ENCODE measurements at regions not wholly inside any gene's neighbourhood (a gene's known extent, or its start where the extent isn't known, plus 50 kb on each side); places are given as distances from the start of the nearest gene placed in this dataset.
"Not testable (repeated sequence)": the region's sequence is repeated elsewhere in the genome, so short reads cannot be mapped to it uniquely, and the experiment has no call there.

DNA sequence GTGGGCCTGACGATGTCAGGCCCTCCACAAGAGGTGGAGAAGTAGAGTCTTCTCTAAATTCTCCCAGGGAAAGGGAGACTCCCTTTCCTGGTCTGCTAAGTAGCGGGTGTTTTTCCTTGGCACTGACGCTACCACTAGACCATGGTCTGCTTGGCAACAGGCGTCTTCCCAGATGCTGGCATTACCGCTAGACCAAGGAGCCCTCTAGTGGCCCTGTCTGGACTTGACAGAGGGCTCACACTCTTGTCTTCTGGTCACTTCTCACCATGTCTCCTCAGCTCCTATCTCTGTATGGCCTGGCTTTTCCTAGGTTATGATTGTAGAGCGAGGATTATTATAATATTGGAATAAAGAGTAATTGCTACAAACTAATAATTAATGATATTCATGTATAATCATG, 51.1 kb upstream of the RASSF6 start:
- DNase-seq: not testable (repeated sequence)

DNA sequence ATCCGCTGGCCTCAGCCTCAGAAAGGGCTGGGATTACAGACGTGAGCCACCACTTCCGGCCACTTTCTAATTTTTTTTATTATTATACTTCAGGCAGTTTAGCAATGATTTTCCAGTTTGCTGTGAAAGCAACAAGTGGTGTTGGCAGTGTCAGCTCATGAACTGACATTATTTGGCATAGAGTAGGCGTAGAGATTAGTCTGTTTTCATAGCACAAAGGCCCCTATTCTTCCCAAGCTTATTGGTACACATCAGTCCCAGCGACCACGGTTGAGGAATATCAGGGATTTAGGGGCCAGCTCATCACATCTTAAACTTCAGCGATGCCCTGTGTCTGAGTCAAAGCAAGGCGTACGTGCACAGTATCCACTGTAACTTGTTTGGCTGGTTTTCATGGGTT, 53.0 kb upstream of the RASSF6 start:
- no peak for DNase-seq

GRCh38 chr4:73674451-73674919, 54.2 kb upstream of the RASSF6 start:
- no peak for DNase-seq

GRCh38 chr4:73675623-73676022, 55.4 kb upstream of the RASSF6 start:
- DNase-seq: no peak

DNA sequence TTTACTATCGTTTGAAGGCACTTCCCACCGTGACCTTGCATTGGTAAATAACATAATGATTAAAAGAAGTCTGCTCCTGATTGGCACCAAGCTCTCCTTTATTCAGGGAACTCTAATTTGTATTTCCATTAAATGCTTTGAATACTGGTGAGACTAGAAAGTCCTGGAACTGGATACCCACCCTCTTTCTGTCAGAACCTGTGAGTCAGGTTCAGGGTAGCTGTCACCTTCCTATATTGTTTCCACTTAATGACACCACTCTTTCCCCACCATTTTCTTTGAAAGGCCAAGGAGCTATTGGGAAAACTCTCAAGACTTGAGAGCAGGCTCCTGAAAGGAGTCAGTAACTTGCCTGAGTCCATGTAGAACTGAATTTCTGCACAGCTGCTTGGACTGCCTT, 55.9 kb upstream of the RASSF6 start:
- no peak for DNase-seq

DNA sequence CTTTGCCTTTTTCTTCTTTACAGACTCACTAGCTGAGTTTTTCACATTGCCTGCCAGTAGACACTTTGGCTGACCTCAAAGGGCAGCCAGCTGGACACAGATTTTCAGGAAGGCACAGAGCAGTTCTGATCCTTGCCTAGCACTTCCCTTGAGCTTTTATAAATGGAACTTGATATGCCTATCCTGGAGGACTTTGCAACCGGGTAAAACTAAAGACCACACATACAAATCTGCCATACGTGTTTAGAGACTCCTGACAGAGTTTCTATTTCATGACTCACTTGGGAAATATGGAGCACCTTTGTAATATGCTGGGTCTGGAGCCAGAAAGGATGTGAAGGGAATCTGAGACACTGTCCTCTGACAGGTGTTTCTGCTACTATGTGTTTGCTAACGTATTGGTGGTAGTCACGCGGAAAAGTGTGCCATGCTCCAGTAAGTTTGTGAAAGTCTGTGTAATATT, 56.7 kb upstream of the RASSF6 start:
- DNase-seq: peak; percentile 75

- peak; percentile 74 for DNase-seq
Measured at GRCh38 chr4:73679836-73680235, 59.6 kb upstream of the RASSF6 start.

- no peak for DNase-seq
Measured at GRCh38 chr4:73681776-73682175, 58.6 kb upstream of the CXCL8 start.

- DNase-seq: no peak
Measured at GRCh38 chr4:73682508-73682907, 57.9 kb upstream of the CXCL8 start.

DNA sequence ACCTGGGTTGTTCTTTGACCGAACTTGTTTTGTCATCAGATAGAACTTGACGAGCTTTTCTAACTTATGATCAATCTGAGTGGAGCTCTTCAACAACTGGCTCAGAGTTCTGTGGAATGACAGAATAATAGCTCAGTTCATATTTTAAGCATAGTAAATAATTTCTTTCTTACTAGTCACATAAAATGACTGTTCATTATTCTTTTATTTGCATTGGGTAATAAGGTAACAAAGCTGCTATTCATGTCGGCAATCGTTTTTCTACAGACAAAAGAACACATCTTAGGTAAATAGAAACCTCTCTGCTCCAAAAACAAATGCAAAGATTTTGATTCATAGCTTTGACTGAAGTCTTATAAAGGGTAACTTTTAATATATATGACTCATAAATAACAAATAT, 57.3 kb upstream of the CXCL8 start:
- no peak for DNase-seq

DNA sequence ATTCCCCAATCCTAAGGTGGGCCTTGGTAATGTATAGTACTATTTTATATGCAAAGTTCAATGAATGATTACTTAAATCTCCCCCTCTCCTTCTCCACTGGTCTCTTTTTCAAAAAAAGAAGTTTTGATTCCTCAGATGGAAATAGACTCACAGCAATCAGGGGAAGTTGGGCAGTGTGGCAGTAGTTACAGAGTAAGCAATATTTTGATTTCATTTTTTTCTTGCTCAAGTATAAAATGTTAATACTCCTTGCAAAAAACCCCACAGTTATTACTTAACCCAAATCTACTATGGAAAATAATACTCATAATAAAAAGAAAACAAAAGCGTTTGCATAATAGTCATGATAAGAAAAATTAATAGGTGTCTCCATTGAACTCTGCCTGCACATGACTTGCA, 56.9 kb upstream of the CXCL8 start:
- no peak for DNase-seq

- no peak for DNase-seq
Measured at GRCh38 chr4:73684097-73684496, 56.3 kb upstream of the CXCL8 start.

GRCh38 chr4:73685052-73685451, 55.3 kb upstream of the CXCL8 start:
- DNase-seq: no peak

DNA sequence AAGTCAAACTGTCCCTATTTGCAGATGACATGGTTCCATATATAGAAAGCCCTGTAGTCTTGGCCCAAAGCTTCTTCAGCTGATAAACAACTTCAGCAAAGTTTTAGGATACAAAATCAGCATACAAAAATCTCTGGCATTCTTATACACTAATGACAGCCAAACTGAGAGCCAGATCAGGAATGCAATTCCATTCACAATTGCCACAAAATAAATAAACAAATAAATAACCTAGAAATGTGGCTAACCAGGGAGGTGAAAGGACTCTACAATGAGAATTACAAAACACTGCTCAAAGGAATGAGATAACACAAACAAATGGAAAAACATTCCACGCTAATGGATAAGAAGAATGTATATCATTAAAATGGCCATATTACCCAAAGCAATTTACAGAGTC, 52.9 kb upstream of the CXCL8 start:
- DNase-seq: no peak

DNA sequence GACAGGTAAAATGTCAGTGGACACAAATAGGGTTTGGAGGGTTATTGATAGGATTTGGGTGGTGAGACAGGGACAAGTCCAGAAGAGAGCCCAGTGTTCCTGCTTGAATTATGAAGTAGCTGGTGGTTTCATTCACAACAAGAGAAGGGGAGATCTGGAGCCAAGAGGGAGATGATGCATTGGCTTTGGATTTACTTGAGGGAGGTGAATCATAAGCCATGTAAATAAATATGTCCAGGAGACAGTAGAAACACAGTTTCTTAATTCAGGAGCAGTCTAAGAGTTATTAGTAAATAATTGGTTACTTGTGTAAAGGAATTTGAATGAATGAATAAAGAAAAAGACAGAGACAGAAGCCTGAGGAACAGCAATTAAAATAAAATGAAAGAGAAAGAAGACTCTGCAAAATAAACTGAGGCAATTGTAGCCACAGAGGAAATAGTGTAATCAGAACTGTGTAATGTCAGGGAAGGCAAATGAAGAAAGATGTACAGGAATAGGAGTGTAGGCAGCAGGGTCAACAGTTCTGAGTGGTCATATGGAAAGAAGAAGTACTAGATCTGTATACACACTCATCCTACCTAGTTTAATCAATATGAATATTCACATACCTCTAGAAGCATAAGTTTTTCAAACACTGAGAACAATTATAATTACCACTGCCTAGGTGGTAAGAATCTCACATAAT, 50.2 kb upstream of the CXCL8 start:
- no peak for DNase-seq
